Stimulated activated CD4-positive, alpha-beta T cell treated with anti-CD3 and anti-CD28 coated beads, Interleukin-15, amount 100 ng/mL, for 24 hours (primary cell): ENCODE measurements at regions not wholly inside any gene's neighbourhood (a gene's known extent, or its start where the extent isn't known, plus 50 kb on each side); places are given as distances from the start of the nearest gene placed in this dataset.
"Not testable (repeated sequence)": the region's sequence is repeated elsewhere in the genome, so short reads cannot be mapped to it uniquely, and the experiment has no call there.

Experiments
- DNase-seq: peaks from one replicate; pipeline ENCODE4 v3.0.0-alpha.2; 2020

- DNase-seq: not testable (repeated sequence)
Observed at GRCh38 chr2:111432423-111432822, 311.7 kb downstream of the BCL2L11 start.

DNA sequence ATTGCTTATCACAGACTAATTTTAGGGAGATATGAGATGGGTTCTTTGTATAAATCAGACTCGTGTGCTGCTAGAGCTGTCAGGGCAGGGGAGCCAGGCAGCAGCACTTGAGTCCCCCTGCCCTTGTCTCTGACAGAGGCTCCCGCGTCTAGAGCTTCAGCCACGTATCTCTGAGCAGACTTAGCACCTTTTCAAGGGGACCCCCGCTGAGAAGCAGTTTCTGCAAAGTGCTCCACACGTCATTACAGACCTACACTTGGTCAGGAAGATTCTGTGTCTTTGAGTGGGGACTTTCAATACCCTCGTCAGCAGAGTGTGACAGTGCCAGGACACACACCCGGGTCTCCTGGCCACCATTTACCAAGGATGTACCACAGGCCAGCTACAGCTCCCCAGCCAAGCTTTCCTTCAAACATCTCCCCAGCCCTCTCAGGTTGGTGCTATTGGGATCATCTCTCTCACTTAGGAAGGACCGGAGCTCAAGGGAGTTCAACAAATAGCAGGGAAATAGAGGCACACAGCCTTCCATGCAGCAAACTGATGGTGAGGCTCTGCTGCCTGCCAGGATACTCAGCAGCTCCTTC lies 312.3 kb downstream of the BCL2L11 start:
- not testable (repeated sequence) for DNase-seq

- not testable (repeated sequence) for DNase-seq
Observed at GRCh38 chr2:111433892-111434607, 313.3 kb downstream of the BCL2L11 start.

DNA sequence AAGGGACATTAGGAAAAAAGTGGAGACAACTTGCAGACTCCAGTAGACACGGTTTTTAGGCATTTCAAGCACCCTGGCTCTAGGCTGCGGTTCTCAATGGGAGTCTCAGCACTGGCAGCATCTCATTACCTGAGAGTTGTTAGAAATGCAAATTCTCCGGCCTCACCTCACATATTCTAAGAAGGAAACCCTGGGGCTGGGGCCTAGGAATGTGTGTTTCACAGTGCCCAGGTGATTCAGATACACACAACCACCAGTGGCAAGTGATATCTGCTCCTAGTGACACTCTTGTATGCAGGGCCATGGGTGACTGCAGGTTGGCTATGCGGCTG lies 313.9 kb downstream of the BCL2L11 start:
- DNase-seq: not testable (repeated sequence)

DNA sequence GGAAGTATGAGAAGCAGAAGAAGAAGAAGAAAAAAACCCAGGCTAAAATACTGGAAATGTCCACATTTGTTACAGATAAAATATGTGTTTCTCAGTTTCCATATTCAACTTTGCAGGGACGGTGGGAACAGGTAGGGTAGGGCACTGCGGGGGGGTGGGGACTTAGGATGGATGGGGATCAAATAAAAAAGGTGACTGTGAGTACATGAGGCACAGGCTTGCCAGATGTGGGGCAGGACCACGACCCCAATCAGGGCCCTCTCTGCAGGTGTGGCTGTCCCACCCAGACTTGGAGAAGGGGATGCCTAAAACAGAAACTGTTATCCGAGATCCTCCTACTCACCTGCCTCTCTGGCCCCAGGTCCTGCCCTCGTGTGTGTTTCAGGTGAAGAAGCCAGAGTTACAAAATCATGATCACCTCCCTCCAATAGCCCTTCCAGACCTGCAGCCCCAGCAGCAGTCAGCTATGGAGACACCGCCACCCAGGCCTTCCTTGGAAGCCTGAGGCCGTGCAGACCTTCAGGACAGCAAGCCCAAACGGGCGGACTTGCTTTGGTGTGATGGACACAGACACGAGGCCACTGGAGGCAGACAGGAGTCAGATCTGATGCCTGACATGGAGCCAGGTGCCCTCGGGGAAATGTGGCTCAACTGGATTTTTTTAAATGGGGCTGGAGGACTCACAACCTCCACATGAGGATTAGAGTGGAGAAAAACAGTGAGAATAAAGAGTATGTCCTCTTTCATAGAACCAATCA lies 315.0 kb downstream of the BCL2L11 start:
- not testable (repeated sequence) for DNase-seq

GRCh38 chr2:111436411-111436810 lies 315.7 kb downstream of the BCL2L11 start:
- DNase-seq: not testable (repeated sequence)

DNA sequence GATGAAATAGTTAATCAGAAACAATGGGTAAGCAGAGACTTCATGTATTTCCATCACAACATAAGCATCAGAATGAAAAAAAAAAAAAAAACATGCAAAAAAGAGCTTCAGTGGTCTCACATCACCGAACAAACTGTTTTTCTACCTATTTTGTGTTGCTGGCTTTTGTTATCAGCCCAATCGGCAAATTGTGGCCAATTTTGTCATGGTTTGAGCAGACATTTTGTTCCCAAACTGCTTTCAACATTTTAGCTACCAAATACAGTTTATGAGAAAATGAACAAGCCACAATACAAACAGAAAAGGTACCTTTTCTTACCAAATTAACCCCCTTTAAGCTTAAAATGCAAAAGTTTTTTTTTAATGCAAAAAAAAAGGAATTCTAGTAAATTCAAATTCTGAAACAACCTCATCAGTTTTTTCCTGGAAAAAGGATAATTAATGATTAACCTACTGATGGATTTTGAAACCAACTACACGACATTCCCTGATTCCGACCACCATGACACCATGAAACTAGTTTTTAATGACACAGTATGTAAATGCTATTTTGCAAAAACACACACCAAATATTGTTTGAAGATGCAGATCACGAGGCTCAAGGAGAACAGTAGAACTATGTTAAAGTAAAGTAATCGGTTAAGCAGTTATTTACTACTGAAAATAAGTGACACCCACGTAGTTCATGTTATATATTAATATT lies 316.7 kb downstream of the BCL2L11 start:
- not testable (repeated sequence) for DNase-seq

- not testable (repeated sequence) for DNase-seq
Observed at GRCh38 chr2:111438161-111438560, 317.4 kb downstream of the BCL2L11 start.

DNA sequence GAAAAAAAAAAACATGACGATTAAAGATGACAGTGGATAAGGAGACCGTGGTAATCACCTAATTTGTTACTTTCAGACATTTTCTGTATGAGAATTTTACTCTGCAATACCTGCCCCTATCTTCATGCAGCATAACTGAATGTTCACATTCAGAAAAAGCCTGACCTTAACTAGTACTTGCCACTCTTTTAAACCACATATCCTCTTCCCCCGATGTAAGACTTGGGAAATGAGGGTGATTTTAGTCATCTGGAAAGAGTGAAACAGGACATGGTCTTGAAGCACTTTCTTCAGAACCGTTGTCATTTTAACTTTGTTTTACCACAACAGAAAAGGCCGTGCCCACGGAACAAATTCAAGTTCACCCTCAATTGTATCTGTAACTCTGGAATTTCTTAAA lies 318.5 kb downstream of the BCL2L11 start:
- not testable (repeated sequence) for DNase-seq

DNA sequence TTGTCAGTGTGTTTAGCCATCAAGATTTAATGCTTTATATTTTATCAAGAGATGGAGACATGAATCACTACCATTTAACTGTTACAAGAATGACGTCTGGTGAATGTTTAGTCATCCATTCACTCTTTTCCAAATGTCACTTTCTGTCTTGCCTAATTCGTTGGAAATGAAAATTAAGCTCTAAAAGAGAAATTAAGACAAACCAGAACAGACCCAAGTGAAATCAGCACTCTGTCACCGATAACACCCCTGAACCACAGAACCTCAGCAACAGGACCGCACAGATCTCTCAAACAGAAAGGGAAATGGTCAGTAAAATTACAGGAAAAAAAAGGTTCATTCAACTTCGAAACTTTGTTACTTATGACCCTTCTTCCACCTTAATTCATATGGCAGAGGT lies 320.9 kb downstream of the BCL2L11 start:
- DNase-seq: not testable (repeated sequence)

GRCh38 chr2:111442767-111443454 lies 322.2 kb downstream of the BCL2L11 start:
- DNase-seq: not testable (repeated sequence)

DNA sequence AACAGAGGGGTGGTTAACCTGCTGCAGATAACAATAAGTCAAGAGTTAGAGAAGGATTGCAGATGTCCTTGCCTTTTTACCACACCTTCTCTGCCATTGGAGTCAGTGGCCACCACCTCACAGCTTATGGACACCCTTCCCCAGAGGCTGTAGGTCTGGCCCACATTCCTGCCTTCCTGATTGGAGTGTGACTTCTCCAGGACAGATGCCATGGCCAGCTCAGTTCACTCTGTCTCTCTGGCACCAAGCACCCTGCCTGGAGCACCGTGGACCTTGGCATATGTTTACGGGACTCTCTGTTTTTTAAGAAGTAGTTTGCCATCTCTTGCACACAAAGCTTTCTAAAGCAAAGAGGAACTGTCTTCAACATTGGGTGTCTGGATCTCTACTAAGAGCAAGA lies 323.8 kb downstream of the BCL2L11 start:
- DNase-seq: not testable (repeated sequence)

DNA sequence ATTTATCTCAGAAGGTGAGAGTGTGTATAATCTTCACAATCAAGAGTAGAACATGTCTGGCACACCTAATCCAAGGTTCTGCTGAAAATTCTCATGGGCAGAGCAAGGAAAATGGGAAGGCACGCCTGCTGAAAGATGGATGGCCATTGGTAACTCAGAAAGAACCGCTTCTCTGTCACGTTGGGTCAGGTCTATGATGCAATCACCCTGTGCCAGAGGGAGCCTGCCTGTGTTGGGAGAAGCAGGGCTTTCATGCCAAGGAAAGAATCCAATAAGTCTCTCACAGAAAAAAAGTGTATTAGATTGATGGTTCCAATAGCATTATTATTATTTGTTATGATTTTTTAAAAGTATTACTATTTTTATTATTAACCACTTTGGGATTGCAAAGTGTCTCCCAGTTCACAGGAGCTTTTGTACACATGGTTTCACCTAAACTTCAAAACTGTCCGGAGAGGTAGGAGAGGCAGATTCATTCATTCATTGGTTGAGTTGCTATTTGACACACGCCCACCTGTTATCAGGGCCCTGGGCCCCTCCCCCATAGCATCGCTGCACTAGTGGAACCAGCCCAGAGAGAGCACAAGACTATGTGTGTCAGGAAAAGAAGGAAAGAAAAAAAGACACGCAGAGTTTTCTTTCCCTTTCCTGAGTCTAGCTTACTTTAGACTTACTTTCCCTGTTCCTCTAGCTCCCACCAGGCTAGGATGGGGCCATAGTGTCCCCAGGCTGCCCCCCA lies 324.6 kb downstream of the BCL2L11 start:
- not testable (repeated sequence) for DNase-seq

GRCh38 chr2:111445941-111446340 lies 325.2 kb downstream of the BCL2L11 start:
- not testable (repeated sequence) for DNase-seq

- not testable (repeated sequence) for DNase-seq
Observed at GRCh38 chr2:111447482-111447881, 326.8 kb downstream of the BCL2L11 start.

GRCh38 chr2:111448796-111449195 lies 328.1 kb downstream of the BCL2L11 start:
- not testable (repeated sequence) for DNase-seq

DNA sequence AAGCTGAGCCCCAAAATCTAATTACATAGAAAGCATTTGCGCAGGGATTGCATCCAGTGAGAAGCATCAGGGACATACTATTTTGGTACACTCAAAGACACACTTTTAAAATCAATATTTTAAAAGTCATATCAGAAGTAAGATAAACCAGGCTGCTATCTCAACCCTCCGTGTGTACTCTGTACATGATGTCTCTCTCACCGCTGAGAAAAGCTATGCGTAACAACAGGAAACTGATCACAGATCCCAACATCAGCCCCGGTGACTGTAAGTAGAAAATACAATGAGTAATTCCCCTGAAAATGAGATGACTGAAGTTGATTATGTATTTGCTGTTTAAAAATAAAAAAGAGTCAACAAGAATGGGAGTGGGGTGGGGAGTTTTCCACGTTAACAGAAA lies 329.8 kb downstream of the BCL2L11 start:
- not testable (repeated sequence) for DNase-seq

DNA sequence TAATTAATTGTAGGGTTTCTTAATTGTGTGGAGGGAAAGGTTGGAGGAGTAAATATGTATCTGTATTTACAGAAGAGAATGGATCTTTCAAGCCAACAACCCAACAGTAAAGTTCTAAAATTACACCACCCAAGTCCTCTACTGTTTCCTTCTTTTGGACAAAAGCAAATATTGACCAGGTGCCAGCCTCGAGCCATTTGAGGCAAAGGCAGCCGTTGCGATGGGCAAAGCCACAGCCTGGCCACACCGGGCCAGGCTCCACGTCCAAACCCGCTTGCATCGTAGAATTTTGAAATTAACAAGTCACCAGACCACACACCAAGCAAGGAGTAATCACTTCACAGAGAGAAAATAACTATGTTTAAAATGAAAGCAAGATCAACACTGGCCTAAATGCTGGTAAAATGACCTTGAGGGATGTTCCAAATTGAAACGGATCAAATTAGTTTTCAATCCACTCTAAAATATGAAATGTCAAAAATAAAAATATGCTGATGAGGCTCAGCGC lies 331.0 kb downstream of the BCL2L11 start:
- DNase-seq: not testable (repeated sequence)

DNA sequence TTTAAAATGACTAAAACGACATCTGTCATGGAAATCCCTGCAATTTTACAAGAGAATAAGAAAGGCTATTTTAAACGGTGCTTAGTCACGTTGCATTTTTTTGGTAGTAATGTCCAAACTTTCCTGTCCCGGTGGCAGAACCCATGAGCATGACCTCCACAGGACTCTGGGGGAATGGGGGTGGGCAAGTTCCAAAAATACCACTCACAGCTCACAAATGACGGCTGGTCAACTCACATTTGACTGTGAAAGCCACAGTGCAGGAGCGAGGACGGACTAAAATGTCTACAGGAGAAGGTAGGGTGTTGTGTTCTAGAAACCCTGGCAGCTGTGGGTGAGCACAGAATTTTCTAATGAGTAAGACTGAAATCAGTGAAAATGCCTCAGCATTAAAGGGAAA lies 331.5 kb downstream of the BCL2L11 start:
- not testable (repeated sequence) for DNase-seq

- DNase-seq: not testable (repeated sequence)
Observed at GRCh38 chr2:111453308-111453707, 332.6 kb downstream of the BCL2L11 start.

GRCh38 chr2:111453816-111454215 lies 333.1 kb downstream of the BCL2L11 start:
- not testable (repeated sequence) for DNase-seq

DNA sequence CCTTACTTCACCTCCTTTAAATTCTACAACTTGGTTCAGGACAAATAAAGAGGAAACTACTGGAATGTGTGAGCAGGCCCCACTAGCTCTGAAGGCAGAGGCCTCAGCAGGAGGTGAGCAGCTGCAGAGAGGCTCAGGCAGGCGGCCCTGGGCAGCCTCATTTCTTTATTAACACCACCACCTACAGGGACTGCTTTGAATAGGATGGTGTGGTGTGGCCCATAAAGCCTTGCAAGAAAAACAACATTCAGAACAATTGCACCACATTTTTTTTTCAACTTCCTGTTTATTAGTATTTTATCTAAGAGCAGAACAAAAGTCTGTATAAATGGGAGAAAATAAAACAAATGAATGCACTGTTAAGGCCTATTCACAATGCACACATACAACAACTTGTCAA lies 333.7 kb downstream of the BCL2L11 start:
- DNase-seq: not testable (repeated sequence)
